H9 (cell line): ENCODE measurements at regions not wholly inside any gene's neighbourhood (a gene's known extent, or its start where the extent isn't known, plus 50 kb on each side); places are given as distances from the start of the nearest gene placed in this dataset.

Experiments used
- DNase-seq: peaks from one replicate; pipeline ENCODE4 v3.0.0-alpha.2; 2017
- H2AFZ ChIP-seq: one replicate; pipeline ENCODE4 v1.6.1; 2013; ENCODE audit warnings: mild to moderate bottlenecking, low read length, control low read depth, moderate library complexity
- H2AK5ac ChIP-seq: 2 replicates; pipeline ENCODE4 v1.6.1; 2013; ENCODE audit warnings: low read length, control low read depth, mixed read lengths; ENCODE audit not compliant: insufficient read length
- H2BK120ac ChIP-seq: one replicate; pipeline ENCODE4 v1.6.1; 2013; ENCODE audit warnings: low read depth, mild to moderate bottlenecking, low read length, control low read depth, inconsistent platforms; ENCODE audit not compliant: poor library complexity, severe bottlenecking
- H2BK12ac ChIP-seq: 2 replicates; pipeline ENCODE4 v1.6.1; 2013; ENCODE audit warnings: low read length, control low read depth, mixed read lengths, low read depth; ENCODE audit not compliant: insufficient read length
- H2BK15ac ChIP-seq: 2 replicates; pipeline ENCODE4 v1.6.1; 2013; ENCODE audit warnings: low read depth, low read length, control low read depth
- H2BK20ac ChIP-seq: one replicate; pipeline ENCODE4 v1.6.1; 2013; ENCODE audit warnings: low read depth, mild to moderate bottlenecking, low read length, control low read depth, inconsistent platforms; ENCODE audit not compliant: poor library complexity, severe bottlenecking
- H2BK5ac ChIP-seq: 2 replicates; pipeline ENCODE4 v1.6.1; 2013; ENCODE audit warnings: low read length, control low read depth, mixed read lengths; ENCODE audit not compliant: insufficient read length
- H3K14ac ChIP-seq: 2 replicates; pipeline ENCODE4 v1.6.1; 2013; ENCODE audit warnings: low read length, control low read depth; ENCODE audit not compliant: insufficient read depth
- H3K18ac ChIP-seq: 2 replicates; pipeline ENCODE4 v1.6.1; 2013; ENCODE audit warnings: low read depth, mild to moderate bottlenecking, mixed read lengths, low read length, control low read depth; ENCODE audit not compliant: insufficient read length
- H3K23ac ChIP-seq: 2 replicates; pipeline ENCODE4 v1.6.1; 2013; ENCODE audit warnings: low read length, control low read depth, mixed read lengths, low read depth; ENCODE audit not compliant: insufficient read length
- H3K23me2 ChIP-seq: 2 replicates; pipeline ENCODE4 v1.6.1; 2013; ENCODE audit warnings: low read depth, mild to moderate bottlenecking, mixed read lengths, low read length, control low read depth; ENCODE audit not compliant: insufficient read length, poor library complexity, severe bottlenecking
- H3K27ac ChIP-seq: 2 replicates; pipeline ENCODE4 v1.5.1; 2013; ENCODE audit warnings: low read length, control low read depth, mixed read lengths, low read depth; ENCODE audit not compliant: insufficient read length
- H3K27me3 ChIP-seq: 2 replicates; pipeline ENCODE4 v1.6.1; 2013; ENCODE audit warnings: low read length, control low read depth, inconsistent platforms; ENCODE audit not compliant: insufficient read depth
- H3K4ac ChIP-seq: 2 replicates; pipeline ENCODE4 v1.6.1; 2013; ENCODE audit warnings: low read depth, mild to moderate bottlenecking, control low read depth, inconsistent platforms, low read length, moderate library complexity
- H3K4me1 ChIP-seq: 2 replicates; pipeline ENCODE4 v1.6.1; 2013; ENCODE audit warnings: low read length, control low read depth, inconsistent platforms; ENCODE audit not compliant: insufficient read depth
- H3K4me2 ChIP-seq: 2 replicates; pipeline ENCODE4 v1.6.1; 2013; ENCODE audit warnings: low read length, control low read depth, mixed read lengths; ENCODE audit not compliant: insufficient read length, insufficient read depth
- H3K56ac ChIP-seq: 2 replicates; pipeline ENCODE4 v1.6.1; 2013; ENCODE audit warnings: low read depth, mild to moderate bottlenecking, mixed read lengths, low read length, control low read depth; ENCODE audit not compliant: insufficient read length
- H3K79me1 ChIP-seq: 2 replicates; pipeline ENCODE4 v1.6.1; 2013; ENCODE audit warnings: low read depth, mild to moderate bottlenecking, moderate library complexity, low read length, control low read depth, inconsistent platforms; ENCODE audit not compliant: insufficient read depth, poor library complexity, severe bottlenecking
- H3K79me2 ChIP-seq: 2 replicates; pipeline ENCODE4 v1.6.1; 2013; ENCODE audit warnings: low read length, control low read depth, inconsistent platforms; ENCODE audit not compliant: insufficient read depth
- H3K9ac ChIP-seq: 2 replicates; pipeline ENCODE4 v1.6.1; 2013; ENCODE audit warnings: low read length, control low read depth, mixed read lengths; ENCODE audit not compliant: insufficient read length; ENCODE audit errors: extremely low read depth
- H3K9me3 ChIP-seq: one replicate; pipeline ENCODE4 v1.6.1; 2013; ENCODE audit warnings: low read depth, low read length, inconsistent platforms; ENCODE audit not compliant: control insufficient read depth
- H3T11ph ChIP-seq: one replicate; pipeline ENCODE4 v1.6.1; 2013; ENCODE audit warnings: mild to moderate bottlenecking, low read length, control low read depth, inconsistent platforms
- H4K20me1 ChIP-seq: one replicate; pipeline ENCODE4 v1.6.1; 2013; ENCODE audit not compliant: control insufficient read depth, insufficient read length, insufficient read depth
- H4K5ac ChIP-seq: 2 replicates; pipeline ENCODE4 v1.6.1; 2013; ENCODE audit warnings: low read depth, mild to moderate bottlenecking, mixed read lengths, low read length, control low read depth; ENCODE audit not compliant: insufficient read length
- H4K8ac ChIP-seq: replicated peaks from 2 replicates; pipeline ENCODE4 v1.6.1; 2013; ENCODE audit warnings: low read length, control low read depth, mixed read lengths, low read depth; ENCODE audit not compliant: insufficient read length
- H4K91ac ChIP-seq: 2 replicates; pipeline ENCODE4 v1.6.1; 2013; ENCODE audit warnings: low read depth, mild to moderate bottlenecking, moderate library complexity, mixed read lengths, low read length, control low read depth; ENCODE audit not compliant: insufficient read length
- H3K27ac Mint-ChIP-seq, 3 experiments: 2 replicates in 2 of 3; 3 replicates in 1 of 3; pipeline ENCODE4 v1.8.0; 2020 to 2021; ENCODE audit warnings: mixed read lengths in 3 of 3, mild to moderate bottlenecking in 1 of 3, moderate library complexity in 1 of 3
- H3K27me3 Mint-ChIP-seq: 2 replicates; pipeline ENCODE4 v1.8.0; 2021; ENCODE audit warnings: low read depth, mild to moderate bottlenecking, moderate library complexity, mixed read lengths
- H3K36me3 Mint-ChIP-seq, 3 experiments: 2 replicates in 2 of 3; 3 replicates in 1 of 3; pipeline ENCODE4 v1.8.0; 2020 to 2021; ENCODE audit warnings: low read depth in 3 of 3, mixed read lengths in 3 of 3; ENCODE audit not compliant: insufficient read depth in 1 of 3
- H3K4me1 Mint-ChIP-seq, 2 experiments: 2 replicates each; pipeline ENCODE4 v1.8.0; 2020; ENCODE audit warnings: mixed read lengths in 2 of 2
- H3K4me3 Mint-ChIP-seq, 2 experiments: 2 replicates in 1 of 2; 3 replicates in 1 of 2; pipeline ENCODE4 v1.8.0; 2020 to 2021; ENCODE audit warnings: mild to moderate bottlenecking in 2 of 2, mixed read lengths in 2 of 2, moderate library complexity in 1 of 2
- H3K9me3 Mint-ChIP-seq, 2 experiments: 2 replicates in 1 of 2; 3 replicates in 1 of 2; pipeline ENCODE4 v1.8.0; 2020; ENCODE audit warnings: mild to moderate bottlenecking in 2 of 2, mixed read lengths in 2 of 2, moderate library complexity in 1 of 2
- WGBS: extraction: QIAGEN DNeasy Blood & Tissue Kit; methylation state at CpG from one replicate; pipeline ENCODE4 v1.1.7; 2013; ENCODE audit warnings: missing lambda C conversion rate, low lambda C conversion rate, mixed read lengths; ENCODE audit not compliant: insufficient read length; ENCODE audit errors: extremely low coverage; 5-methylcytosine and 5-hydroxymethylcytosine counted together
- TF ChIP-seq, protein P1 (sequence below): fragments of 200-600 bp; sonication (generic); conservative IDR thresholded peaks from 3 replicates; pipeline ENCODE4 v1.8.0; 2021; ENCODE audit warnings: antibody characterized with exemption, mild to moderate bottlenecking

- Histone ChIP-seq H3K23me2 (peaks cover 4% of the 10 kb centered on the region), H3K9me3 (peaks cover 71% of the 10 kb centered on the region)
Measured at GRCh38 chr21:8990326-8991087, 1530.9 kb upstream of the TPTE start.

More at GRCh38 chr21:8990326-8991087, 1530.9 kb upstream of the TPTE start:
- Mint-ChIP-seq H3K27me3 (peaks cover 11% of the 10 kb centered on the region), H3K9me3 (peaks cover 70% of the 10 kb centered on the region in 2 experiments), H3K27ac (no peak overlapping the region), H3K36me3 (peaks cover 41 to 63% (median 47%) of the 10 kb centered on the region in 3 experiments), H3K4me3 (no peak overlapping the region), H3K4me1 (no peaks in the 10 kb centered on the region)
- DNase-seq: no peak
- no peak overlapping the region for H4K5ac ChIP-seq
- no peak overlapping the region for H3K56ac ChIP-seq
- H4K20me1 ChIP-seq: no peaks in the 10 kb centered on the region
- H3K27me3 ChIP-seq: no peaks in the 10 kb centered on the region
- no peak overlapping the region for H2BK20ac ChIP-seq
- H2BK120ac ChIP-seq: no peak overlapping the region
- H3K14ac ChIP-seq: no peak overlapping the region
- H4K91ac ChIP-seq: no peak overlapping the region
- H2BK12ac ChIP-seq: no peak overlapping the region
- no peak overlapping the region for H3T11ph ChIP-seq
- no peak overlapping the region for H3K9ac ChIP-seq
- TF ChIP-seq, protein P1, sequence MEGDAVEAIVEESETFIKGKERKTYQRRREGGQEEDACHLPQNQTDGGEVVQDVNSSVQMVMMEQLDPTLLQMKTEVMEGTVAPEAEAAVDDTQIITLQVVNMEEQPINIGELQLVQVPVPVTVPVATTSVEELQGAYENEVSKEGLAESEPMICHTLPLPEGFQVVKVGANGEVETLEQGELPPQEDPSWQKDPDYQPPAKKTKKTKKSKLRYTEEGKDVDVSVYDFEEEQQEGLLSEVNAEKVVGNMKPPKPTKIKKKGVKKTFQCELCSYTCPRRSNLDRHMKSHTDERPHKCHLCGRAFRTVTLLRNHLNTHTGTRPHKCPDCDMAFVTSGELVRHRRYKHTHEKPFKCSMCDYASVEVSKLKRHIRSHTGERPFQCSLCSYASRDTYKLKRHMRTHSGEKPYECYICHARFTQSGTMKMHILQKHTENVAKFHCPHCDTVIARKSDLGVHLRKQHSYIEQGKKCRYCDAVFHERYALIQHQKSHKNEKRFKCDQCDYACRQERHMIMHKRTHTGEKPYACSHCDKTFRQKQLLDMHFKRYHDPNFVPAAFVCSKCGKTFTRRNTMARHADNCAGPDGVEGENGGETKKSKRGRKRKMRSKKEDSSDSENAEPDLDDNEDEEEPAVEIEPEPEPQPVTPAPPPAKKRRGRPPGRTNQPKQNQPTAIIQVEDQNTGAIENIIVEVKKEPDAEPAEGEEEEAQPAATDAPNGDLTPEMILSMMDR: no peak
- H3K23ac ChIP-seq: no peak overlapping the region
- H2AFZ ChIP-seq: no peak overlapping the region
- no peaks in the 10 kb centered on the region for H3K79me1 ChIP-seq
- H2AK5ac ChIP-seq: no peak overlapping the region
- no peak overlapping the region for H3K18ac ChIP-seq
- H3K4me1 ChIP-seq: no peaks in the 10 kb centered on the region
- H2BK5ac ChIP-seq: no peak overlapping the region
- no peak overlapping the region for H4K8ac ChIP-seq
- no peak overlapping the region for H2BK15ac ChIP-seq
- H3K4me2 ChIP-seq: no peak overlapping the region
- H3K27ac ChIP-seq: no peak overlapping the region
- no CpG with 5 or more reads among the region's 11 CpGs for WGBS
- no peaks in the 10 kb centered on the region for H3K79me2 ChIP-seq
- H3K4ac ChIP-seq: no peak overlapping the region
